ENCODE measurements at regions not wholly inside any gene's neighbourhood (a gene's known extent, or its start where the extent isn't known, plus 50 kb on each side); places are given as distances from the start of the nearest gene placed in this dataset.
"Not testable (repeated sequence)": the region's sequence is repeated elsewhere in the genome, so short reads cannot be mapped to it uniquely, and the experiment has no call there.

DNA sequence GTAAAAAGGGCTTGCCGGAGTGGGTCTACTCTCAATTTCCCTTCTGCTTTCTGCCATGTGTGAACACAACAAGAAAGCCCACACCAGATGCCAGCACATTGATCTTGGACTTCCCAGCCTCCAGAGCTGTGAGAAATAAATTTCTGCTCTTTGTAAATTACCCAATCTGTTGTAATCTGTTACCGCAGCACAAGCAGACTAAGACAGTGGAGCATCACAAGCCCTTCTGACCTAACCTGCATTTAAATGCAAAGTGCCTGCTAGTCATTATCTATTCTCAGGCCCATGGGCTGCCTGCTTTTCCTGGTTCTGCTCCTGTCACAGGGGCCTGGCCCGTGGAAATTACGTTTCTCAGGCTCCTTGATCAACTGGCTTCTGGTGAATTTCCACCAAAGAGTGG is 199.3 kb upstream of the AUTS2 start:
- no peak for DNase-seq

- no peak for DNase-seq
Observed at GRCh38 chr7:69399401-69399800, 198.9 kb upstream of the AUTS2 start.

DNA sequence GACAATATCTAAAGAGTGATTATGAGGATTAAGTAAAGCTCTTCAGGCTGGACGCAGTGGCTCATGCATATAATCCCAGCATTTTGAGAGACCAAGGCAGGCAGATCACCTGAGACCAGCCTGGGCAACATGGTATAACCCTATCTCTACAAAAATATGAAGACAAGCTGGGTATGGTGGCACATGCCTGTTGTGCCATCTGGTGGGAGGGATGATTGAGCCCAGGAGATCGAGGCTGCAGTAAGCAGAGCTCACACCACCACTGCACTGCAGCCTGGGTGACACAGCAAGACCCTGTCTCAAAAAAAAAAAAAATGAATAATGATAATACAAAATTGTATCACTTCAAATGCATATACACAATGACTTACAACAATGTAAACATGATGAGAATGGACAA is 195.6 kb upstream of the AUTS2 start:
- DNase-seq = no peak

- DNase-seq = no peak
Observed at GRCh38 chr7:69403169-69403568, 195.1 kb upstream of the AUTS2 start.

GRCh38 chr7:69411018-69411417 is 187.3 kb upstream of the AUTS2 start:
- DNase-seq = no peak

DNA sequence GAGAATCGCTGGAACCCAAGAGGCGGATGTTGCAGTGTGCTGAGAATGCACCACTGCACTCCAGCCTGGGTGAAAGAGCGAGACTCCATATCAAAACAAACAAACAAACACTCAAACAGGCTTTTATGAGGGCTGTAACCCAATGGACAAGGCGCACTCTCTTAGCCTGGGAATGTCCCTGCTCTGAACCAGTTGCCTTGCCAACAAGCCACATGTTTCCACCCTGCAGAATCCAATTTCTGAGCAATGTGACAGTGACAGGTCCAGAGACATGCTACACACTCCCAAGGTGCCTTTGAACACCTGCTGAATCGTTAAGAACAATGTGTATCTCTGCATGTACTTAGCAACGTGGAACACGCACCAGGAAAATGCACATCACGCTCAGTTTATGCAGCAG is 186.8 kb upstream of the AUTS2 start:
- DNase-seq = no peak

DNA sequence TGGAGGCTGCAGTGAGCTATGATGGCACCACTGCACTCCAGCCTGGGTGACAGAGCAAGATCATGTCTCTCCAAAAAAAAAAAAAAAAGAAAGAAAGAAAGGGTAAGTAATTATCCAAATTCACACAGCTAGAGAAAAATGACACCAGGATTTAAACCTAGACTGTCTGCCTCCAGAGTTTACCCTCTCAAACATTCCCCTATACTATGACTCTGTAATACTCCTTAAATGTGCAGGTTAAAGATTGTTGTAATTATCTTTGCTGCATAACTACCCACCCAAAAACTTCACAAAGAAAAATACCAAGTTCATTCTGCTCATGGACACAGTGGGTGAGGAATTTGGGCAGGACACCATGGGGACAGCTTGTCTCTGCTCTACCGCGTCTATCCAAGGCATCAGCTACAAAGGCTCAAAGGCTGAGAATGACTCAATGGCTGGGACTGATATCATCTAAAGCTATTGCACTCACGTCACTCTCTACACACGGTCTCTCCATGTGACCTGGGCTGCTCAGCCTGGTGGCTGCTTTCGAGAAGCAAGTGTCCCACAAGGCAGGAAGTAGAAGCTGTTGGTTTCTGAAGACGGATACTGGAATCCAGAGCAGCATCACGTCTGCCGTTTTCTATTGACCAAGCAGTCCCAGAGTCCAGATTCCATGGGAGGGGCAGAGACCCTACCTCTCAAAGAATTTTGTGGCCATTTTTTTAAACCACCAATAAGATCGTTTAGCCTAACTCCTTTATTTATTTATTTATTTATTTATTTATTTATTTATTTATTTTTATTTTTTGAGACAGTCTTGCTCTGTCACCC is 185.7 kb upstream of the AUTS2 start:
- no peak for DNase-seq

- no peak for DNase-seq
Observed at GRCh38 chr7:69414555-69414954, 183.7 kb upstream of the AUTS2 start.

- no peak for DNase-seq
Observed at GRCh38 chr7:69418869-69419670, 179.2 kb upstream of the AUTS2 start.

- DNase-seq = no peak
Observed at GRCh38 chr7:69419934-69420333, 178.3 kb upstream of the AUTS2 start.

- no peak for DNase-seq
Observed at GRCh38 chr7:69422574-69422985, 175.7 kb upstream of the AUTS2 start.

GRCh38 chr7:69426705-69427104 is 171.6 kb upstream of the AUTS2 start:
- no peak for DNase-seq

GRCh38 chr7:69428089-69428488 is 170.2 kb upstream of the AUTS2 start:
- DNase-seq = no peak

GRCh38 chr7:69429911-69430383 is 168.3 kb upstream of the AUTS2 start:
- no peak for DNase-seq

DNA sequence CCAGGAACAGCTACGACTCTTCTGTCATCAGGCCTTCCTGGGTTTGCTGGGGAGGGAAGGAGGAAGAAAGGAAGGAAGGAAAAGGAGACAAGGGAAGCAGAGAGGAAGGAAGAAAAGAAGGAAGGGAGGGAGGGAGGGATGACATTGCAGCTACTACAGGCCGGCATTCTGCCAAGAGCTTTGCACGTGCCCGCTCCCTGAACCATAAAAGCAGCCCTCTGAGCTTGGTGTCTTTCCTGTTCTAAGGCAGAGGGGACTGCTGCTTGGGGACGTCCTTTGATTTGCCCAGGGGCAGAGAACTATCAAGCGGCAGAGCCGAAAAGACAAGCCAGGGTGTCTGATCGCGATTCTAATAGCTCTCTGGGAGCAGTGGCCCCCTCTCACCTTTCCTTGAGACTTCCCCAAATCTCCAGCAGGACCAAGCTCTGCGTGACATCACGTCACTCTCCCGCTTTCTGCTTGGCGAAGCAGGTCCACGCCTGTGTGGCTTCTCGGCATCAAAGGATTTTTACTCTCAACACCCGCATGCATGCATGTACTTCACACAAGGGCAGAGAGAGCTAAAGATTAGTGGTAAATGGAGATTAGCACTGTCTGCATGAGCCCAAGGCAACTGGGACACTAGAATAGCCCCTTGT is 167.8 kb upstream of the AUTS2 start:
- DNase-seq = peak; percentile 19

- no peak for DNase-seq
Observed at GRCh38 chr7:69431626-69432025, 166.6 kb upstream of the AUTS2 start.

DNA sequence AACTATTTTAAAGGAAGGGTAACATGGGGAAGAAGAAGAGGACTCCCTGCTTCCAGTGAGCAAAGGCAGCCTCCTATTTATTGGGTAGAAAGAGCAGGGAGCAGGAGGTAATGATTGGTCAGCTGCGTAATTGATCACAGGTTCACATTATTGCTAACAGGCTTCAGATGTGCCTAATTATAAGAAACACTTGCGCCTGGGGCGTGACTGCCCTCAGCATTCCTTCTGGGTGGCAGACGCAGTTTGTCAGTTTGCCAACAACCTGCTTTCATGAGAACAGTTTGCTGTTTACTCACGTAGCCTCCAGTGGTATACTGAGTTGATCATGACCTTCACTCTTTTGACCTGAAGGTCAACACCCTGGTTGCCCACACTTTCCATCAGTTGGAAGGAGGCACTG is 166.0 kb upstream of the AUTS2 start:
- not testable (repeated sequence) for DNase-seq

DNA sequence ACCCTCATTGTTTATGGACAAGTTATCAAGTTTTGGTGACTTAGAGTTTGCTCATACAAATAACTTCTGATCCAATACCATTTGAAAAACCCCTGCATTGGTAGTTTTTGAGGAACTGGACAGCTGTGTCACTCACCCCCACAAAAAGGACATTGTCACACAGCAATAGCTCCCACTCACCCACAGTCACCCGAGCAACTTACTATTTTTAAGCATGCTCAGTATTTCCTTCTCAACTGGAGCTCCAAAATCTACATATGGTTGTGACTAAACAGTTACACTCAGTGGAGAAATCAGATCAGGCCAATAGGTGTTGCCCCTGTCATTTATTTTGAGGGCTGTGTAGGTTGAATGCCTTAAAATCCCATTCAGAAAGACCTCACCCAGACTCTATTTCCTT is 165.2 kb upstream of the AUTS2 start:
- no peak for DNase-seq

GRCh38 chr7:69434398-69434815 is 163.9 kb upstream of the AUTS2 start:
- DNase-seq = peak; percentile 36

- no peak for DNase-seq
Observed at GRCh38 chr7:69435711-69436110, 162.6 kb upstream of the AUTS2 start.

DNA sequence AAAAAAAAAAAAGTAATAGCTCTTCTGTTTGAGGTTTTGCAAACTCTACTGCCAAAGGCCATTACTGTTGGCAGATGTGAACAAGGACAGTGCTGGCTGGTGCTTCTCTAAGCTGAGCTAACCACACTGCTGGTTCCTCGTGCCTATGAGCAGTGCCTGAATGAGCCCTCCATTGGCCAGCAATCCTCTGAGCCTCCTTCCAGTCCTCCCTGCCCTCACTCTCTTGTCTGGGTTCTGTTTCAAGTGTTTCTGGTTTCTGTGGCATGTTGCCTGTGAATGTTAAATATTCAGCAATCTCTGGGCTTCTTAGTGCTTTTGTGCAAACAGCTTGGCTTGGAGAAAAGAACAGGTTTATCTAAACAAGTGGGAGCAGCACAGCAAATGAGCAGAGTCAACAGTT is 161.3 kb upstream of the AUTS2 start:
- no peak for DNase-seq

- no peak for DNase-seq
Observed at GRCh38 chr7:69438584-69439412, 159.5 kb upstream of the AUTS2 start.

Measured in GF-D8 (cell line).